SU-DHL-6 (cell line): ENCODE measurements at regions not wholly inside any gene's neighbourhood (a gene's known extent, or its start where the extent isn't known, plus 50 kb on each side); places are given as distances from the start of the nearest gene placed in this dataset.

Experiments used
- EZH2phosphoT487 ChIP-seq: fragments of 200-600 bp; sonication (generic), shearing (Covaris generic); conservative IDR thresholded peaks from 2 replicates; pipeline ENCODE4 v1.6.1; 2018; ENCODE audit warnings: mild to moderate bottlenecking, antibody characterized with exemption, low read length, moderate library complexity, mixed read lengths
- TF ChIP-seq, protein P1 (sequence below): fragments of 200-600 bp; sonication (generic); IDR thresholded peaks from one replicate; pipeline ENCODE4 v1.5.1; 2017; ENCODE audit warnings: antibody characterized with exemption, mild to moderate bottlenecking, low read length, moderate library complexity; ENCODE audit not compliant: insufficient read depth, poor library complexity, severe bottlenecking

DNA sequence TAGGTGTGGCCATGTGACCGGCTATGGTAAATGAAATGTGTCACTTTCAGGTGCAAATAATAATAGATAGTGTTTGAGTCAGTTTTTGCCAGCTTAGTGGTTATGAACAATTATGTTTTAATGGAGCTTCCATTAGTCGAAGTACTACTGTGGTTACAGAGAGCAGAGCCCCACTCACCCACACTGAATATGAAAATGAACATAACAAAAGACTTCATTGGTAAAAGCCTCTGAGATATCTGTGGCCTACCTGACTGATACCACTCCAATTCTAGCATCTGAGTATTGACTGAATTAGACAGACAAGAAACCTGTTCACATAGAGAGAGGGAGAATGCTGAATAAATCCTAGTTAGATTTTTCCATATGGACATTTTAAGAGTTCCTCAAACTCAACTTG is 405.6 kb downstream of the BRINP1 start:
- TF ChIP-seq, protein P1, sequence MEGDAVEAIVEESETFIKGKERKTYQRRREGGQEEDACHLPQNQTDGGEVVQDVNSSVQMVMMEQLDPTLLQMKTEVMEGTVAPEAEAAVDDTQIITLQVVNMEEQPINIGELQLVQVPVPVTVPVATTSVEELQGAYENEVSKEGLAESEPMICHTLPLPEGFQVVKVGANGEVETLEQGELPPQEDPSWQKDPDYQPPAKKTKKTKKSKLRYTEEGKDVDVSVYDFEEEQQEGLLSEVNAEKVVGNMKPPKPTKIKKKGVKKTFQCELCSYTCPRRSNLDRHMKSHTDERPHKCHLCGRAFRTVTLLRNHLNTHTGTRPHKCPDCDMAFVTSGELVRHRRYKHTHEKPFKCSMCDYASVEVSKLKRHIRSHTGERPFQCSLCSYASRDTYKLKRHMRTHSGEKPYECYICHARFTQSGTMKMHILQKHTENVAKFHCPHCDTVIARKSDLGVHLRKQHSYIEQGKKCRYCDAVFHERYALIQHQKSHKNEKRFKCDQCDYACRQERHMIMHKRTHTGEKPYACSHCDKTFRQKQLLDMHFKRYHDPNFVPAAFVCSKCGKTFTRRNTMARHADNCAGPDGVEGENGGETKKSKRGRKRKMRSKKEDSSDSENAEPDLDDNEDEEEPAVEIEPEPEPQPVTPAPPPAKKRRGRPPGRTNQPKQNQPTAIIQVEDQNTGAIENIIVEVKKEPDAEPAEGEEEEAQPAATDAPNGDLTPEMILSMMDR, result no peak
- no peak for TF ChIP-seq EZH2phosphoT487
